HepG2 (cell line): ENCODE measurements at regions not wholly inside any gene's neighbourhood (a gene's known extent, or its start where the extent isn't known, plus 50 kb on each side); places are given as distances from the start of the nearest gene placed in this dataset.

ENCODE experiments used
- POLR2AphosphoS2 ChIP-seq: IDR thresholded peaks from 2 replicates; pipeline ENCODE4 v1.6.1; 2011; ENCODE audit warnings: low read depth, low read length, improper control_type of control experiment
- SIX4 ChIP-seq: sonication (generic); formaldehyde crosslinking; IDR thresholded peaks from 2 replicates; pipeline ENCODE4 v1.4.0; 2020; ENCODE audit warnings: missing genetic modification reagents
- TF ChIP-seq, protein P1 (sequence below): IDR thresholded peaks from 2 replicates; pipeline ENCODE4 v1.6.1; 2016

DNA sequence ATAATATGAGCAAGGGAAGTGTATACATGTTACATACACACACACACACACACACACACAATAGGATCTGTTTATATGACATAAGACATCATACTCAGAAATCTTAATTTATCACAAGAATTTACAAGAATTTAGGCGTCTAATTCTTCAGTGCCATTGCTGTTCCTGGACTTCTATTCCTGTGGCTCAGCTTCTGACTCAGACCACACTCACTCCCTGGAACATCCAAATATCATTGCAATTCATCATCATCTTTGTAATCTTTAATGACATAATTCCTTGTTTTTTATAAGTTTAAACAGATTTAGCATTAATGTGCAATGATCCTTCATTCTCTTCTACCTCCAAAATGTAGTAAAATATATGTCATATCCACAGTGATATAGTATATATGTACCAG, 544.2 kb downstream of the FOXG1 start:
- TF ChIP-seq SIX4 (CRISPR knock-in tag) (no peak), POLR2AphosphoS2 (no peak)
- TF ChIP-seq, protein P1, sequence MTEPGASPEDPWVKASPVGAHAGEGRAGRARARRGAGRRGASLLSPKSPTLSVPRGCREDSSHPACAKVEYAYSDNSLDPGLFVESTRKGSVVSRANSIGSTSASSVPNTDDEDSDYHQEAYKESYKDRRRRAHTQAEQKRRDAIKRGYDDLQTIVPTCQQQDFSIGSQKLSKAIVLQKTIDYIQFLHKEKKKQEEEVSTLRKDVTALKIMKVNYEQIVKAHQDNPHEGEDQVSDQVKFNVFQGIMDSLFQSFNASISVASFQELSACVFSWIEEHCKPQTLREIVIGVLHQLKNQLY: no peak
